SKM-1 treated with dmso at 0.1 percent for 144 hours (cell line): ENCODE measurements at regions not wholly inside any gene's neighbourhood (a gene's known extent, or its start where the extent isn't known, plus 50 kb on each side); places are given as distances from the start of the nearest gene placed in this dataset.

Source experiments
- DNase-seq: peaks from one replicate; lab custom pipeline; 2025; ENCODE audit not compliant: unreplicated experiment; lab: John Stamatoyannopoulos, UW

- DNase-seq = no peak
Observed at GRCh38 chr2:168375195-168375798, 80.8 kb upstream of the CERS6 start.

DNA sequence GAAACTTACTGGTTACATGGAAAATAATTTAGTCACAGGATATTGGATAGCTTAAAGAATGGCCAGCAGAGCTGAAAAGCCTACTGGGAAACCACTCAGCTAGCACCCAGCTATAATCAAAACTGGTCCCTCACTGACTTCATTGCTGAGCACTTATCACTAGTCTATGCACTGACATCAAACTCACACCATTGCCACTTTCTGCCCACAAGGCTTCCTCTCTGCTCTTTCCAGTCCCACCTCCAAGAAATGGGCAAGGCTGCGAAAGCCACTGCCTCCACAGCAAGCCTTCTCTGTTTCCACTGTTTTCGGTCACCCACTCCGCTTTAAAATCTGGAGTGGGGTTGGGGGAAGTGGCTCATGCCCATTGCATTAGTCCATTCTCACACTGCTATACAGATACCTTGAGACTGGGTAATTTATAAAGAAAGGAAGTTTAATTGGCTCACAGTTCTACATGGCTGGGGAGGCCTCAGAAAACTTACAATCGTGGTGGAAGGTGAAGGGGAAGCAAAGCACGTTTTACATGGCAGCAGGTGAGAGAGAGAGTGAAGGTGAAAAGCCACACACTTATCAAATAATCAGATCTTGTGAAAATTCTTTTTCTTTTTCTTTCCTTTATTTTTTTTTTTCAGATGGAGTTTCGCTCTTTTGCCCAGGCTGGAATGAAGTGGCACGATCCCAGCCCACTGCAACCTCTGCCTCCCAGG lies 77.0 kb upstream of the CERS6 start:
- DNase-seq = no peak

GRCh38 chr2:168380500-168380899 lies 75.6 kb upstream of the CERS6 start:
- no peak for DNase-seq

- no peak for DNase-seq
Observed at GRCh38 chr2:168392024-168392423, 64.0 kb upstream of the CERS6 start.

GRCh38 chr2:168392797-168393196 lies 63.3 kb upstream of the CERS6 start:
- no peak for DNase-seq

- DNase-seq = no peak
Observed at GRCh38 chr2:168394262-168394661, 61.8 kb upstream of the CERS6 start.

DNA sequence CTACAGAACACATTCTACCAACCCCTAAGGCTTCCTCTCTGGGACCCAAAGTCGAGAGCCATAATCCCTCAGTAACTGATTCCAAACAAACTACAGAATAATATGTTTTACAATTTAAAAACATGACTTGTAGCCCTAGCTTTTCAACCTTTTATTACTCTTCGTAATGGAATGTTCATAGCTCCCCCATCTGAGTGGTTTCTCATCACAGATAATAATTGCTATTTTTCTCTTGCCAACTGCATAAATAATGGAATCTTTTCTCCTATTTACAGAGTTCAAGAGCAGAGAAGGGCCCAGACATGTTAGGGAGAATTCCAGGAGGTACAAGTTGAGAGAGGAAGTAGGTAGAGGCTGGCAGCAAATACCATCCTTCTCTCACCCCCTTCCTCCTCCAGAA lies 59.9 kb upstream of the CERS6 start:
- DNase-seq = no peak

DNA sequence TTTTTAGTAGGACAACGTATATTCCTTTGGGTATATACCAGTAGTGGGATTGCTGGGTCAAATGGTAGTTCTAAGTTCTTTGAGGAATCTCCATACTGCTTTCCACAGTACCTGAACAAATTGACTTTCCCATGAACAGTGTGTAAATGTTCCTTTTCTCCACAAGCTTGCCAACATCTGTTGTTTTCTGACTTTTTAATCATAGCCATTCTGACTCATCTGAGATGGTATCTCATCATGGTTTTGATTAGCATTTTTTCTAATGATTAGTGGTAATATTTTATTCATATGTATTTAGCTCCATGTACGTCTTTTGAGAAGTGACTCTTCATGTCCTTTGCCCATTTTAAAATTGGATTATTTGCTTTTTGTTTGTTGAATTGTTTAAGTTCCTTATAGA lies 58.4 kb upstream of the CERS6 start:
- no peak for DNase-seq

GRCh38 chr2:168401048-168401556 lies 55.0 kb upstream of the CERS6 start:
- no peak for DNase-seq

GRCh38 chr2:168401771-168402170 lies 54.3 kb upstream of the CERS6 start:
- DNase-seq = no peak

GRCh38 chr2:168402531-168402930 lies 53.5 kb upstream of the CERS6 start:
- DNase-seq = no peak

GRCh38 chr2:168403736-168404135 lies 52.3 kb upstream of the CERS6 start:
- DNase-seq = no peak

DNA sequence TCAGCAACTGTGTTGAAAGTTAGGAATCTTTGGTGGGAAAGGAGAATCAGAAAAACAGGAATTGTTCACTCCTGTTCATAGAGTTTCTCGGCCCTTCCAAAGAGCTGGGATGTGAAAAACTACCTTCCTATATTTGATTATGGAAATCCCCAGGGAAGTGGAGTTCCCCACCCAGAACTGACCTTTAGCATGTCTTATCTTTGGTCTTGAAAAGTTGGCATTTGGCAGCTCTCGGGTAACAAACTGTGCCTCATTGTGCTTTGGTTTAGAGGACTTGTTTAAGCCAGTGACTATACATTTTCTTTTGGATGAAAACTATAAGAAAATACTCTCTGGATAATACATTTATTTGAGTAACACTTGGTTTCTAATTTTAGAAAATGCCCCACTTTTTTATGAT lies 51.3 kb upstream of the CERS6 start:
- DNase-seq = no peak
